GM12891 (cell line): ENCODE measurements at regions not wholly inside any gene's neighbourhood (a gene's known extent, or its start where the extent isn't known, plus 50 kb on each side); places are given as distances from the start of the nearest gene placed in this dataset.

ENCODE experiments used
- POLR2A ChIP-seq: IDR thresholded peaks from 2 replicates; pipeline ENCODE4 v1.6.1; 2011; ENCODE audit warnings: low read depth, low read length, control low read depth
- POLR2AphosphoS5 ChIP-seq: IDR thresholded peaks from 2 replicates; pipeline ENCODE4 v1.6.1; 2011; ENCODE audit warnings: low read depth, low read length, control low read depth
- POU2F2 ChIP-seq: IDR thresholded peaks from 2 replicates; pipeline ENCODE4 v1.6.1; 2011; ENCODE audit warnings: low read depth, mild to moderate bottlenecking, control low read depth, low read length, moderate library complexity
- SPI1 ChIP-seq: IDR thresholded peaks from 2 replicates; pipeline ENCODE4 v1.6.1; 2011; ENCODE audit warnings: low read depth, low read length, control low read depth
- TAF1 ChIP-seq: IDR thresholded peaks from 2 replicates; pipeline ENCODE4 v1.6.1; 2011; ENCODE audit warnings: low read depth, low read length, control low read depth

DNA sequence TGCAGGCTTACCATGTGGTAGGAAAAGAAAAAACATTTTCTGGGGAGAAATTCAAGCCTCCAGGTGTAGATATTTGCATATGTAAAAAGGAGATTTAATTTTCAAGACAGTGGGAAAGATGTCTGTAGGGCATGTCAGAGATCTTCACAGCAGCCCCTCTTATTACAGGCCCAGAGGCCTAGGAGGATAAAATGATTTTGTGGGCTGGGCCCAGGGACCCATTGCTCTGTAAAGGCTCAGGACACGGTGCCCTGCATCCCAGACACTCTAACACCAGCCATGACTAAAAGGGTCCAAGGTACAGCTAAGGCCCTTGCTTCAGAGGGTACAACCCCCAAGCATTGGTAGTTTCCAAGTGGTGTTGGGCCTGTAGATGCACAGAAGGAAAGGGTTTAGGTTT is 680.1 kb downstream of the IGSF11 start:
- TF ChIP-seq POLR2A (no peak), TAF1 (no peak), POLR2AphosphoS5 (no peak), SPI1 (no peak), POU2F2 (no peak)
